Epithelial cell of proximal tubule (primary cell): ENCODE measurements at regions not wholly inside any gene's neighbourhood (a gene's known extent, or its start where the extent isn't known, plus 50 kb on each side); places are given as distances from the start of the nearest gene placed in this dataset.
"Not testable (repeated sequence)": the region's sequence is repeated elsewhere in the genome, so short reads cannot be mapped to it uniquely, and the experiment has no call there.

Experiments used
- DNase-seq: peaks from one replicate; pipeline ENCODE4 v3.0.0-alpha.2; 2011; ENCODE audit warnings: low read depth
- H3K4me3 ChIP-seq: 2 replicates; pipeline ENCODE4 v1.5.1; 2011; ENCODE audit warnings: low read depth, mild to moderate bottlenecking, low read length
- CTCF ChIP-seq: conservative IDR thresholded peaks from 2 replicates; pipeline ENCODE4 v1.5.1; 2012; ENCODE audit warnings: low read depth, mild to moderate bottlenecking, low read length

- TF ChIP-seq CTCF, result no peak
- no peak overlapping the region for H3K4me3 ChIP-seq
- no peak for DNase-seq
These were observed 98.5 kb upstream of the RUFY1 start for GRCh38 chr5:179451828-179452196.

GRCh38 chr5:179451114-179451827 is 99.1 kb upstream of the RUFY1 start:
- DNase-seq, result no peak
- no peak for TF ChIP-seq CTCF
- no peak overlapping the region for H3K4me3 ChIP-seq

DNA sequence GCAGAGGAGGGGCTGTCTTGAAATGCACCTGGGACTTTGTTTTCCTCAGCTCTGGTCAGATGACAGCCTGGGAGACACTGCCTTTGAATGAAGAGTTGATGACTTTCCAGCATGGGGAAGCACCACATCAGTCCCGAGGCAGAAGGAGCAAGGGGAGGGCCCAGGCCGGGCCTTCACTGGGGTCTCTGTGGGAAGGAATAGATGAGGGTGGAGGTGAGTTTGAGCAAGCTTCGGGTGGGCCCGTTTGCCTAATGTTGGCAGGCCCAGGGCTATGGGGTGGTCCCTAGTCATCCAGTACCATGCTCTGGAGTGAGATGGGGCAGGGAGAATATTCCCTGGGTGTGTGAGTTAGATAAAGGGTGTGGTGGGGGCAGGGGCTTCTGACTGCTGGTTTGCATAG is 100.4 kb upstream of the RUFY1 start:
- not testable (repeated sequence) for DNase-seq, H3K4me3 ChIP-seq

DNA sequence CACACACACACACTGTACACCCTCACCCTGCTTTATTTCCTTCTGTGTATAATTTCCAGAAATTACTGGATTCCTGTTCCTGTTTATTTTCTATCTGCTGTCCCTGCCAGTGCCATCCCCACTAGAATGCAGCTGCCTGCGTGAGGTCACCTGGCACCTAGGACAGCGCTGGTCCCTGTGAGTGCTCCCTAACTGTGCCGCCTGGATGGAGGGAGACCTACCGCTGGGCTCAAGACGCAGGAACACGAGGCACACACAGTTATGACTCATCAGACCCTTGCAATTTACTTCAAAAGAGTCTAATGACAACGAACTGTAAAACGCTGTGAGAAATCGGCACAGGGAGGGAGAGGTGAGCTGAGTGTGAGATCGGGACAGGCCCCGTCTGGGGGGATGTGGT is 102.1 kb upstream of the RUFY1 start:
- not testable (repeated sequence) for DNase-seq, H3K4me3 ChIP-seq

DNA sequence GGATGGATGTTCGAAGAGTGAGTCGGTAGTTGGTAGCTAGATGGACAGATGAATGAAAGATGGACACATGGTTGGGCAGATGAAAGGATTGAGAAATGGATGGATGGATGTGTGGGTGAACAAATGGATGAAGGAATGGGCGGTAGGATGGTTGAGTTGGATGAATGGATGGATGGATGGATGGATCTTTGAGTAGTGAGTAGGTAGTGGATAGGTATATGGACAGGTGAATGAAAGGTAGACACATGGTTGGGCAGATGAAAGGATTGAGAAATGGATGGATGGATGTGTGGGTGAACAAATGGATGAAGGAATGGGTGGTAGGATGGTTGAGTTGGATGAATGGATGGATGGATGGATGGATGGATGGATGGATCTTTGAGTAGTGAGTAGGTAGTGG is 97.0 kb upstream of the ADAMTS2 start:
- H3K4me3 ChIP-seq, DNase-seq: not testable (repeated sequence)

DNA sequence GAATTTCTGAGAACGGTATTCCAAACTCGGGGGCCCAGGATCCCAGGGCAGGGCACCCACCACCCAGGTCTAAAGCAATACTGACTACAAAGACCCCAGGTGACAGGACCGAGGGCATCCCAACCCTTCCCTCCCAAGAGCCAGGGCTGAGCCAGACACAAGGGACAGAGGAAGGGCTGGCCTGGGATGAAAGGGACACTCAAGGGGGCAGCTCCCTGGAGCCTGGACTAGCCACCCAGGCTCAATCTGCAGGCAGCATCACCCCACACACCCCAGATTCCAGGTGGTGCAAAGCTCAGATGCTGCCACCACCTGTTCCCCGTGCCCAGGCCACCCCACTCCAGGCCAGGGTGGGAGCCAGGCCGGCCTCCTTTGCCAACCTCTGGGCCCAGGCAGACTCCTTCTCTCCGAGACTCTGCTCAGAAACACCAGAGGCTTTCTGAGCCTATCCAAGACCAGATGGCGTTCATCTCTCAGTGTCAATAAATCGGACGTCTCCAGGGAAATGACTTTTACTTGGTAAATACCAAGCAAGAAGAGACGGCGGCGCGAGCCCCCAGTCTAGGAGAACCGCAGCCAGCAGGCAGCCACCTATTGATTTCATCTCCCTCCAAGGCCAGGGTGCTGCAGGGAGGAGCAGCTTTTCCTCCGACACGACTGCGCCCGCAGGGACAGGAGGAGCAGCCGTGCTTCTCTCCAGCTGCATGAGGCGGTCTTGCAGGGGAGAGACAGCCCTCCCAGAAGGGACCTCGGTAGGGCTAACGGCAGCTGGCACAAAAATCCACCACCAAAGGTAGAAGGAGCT is 94.1 kb upstream of the ADAMTS2 start:
- DNase-seq, result no peak
- TF ChIP-seq CTCF, result no peak
- H3K4me3 ChIP-seq, result no peak overlapping the region

DNA sequence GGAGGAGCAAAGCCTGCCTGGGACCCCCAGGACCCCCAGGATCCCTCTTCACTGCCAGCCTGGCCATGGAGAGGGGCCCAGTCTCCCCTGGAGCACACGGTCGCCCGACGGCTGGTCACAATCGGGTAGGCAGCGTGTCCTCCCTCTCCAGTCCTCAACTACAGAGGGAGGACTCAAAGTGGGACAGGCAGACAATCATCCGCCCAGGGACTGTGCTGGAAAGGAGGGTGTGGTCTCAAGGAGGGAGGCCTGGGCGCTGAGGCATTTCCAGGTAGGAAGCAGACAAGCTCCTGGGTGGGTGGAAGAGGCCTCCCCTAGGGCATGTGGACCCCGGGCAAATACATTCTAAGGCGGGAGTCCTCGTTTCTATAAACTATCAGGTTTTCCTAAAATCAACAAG is 93.2 kb upstream of the ADAMTS2 start:
- no peak for TF ChIP-seq CTCF
- no peak overlapping the region for H3K4me3 ChIP-seq
- DNase-seq, result no peak

GRCh38 chr5:179438011-179438441 is 92.8 kb upstream of the ADAMTS2 start:
- DNase-seq, result no peak
- TF ChIP-seq CTCF, result no peak
- no peak overlapping the region for H3K4me3 ChIP-seq
